SK-N-SH (cell line): ENCODE measurements at regions not wholly inside any gene's neighbourhood (a gene's known extent, or its start where the extent isn't known, plus 50 kb on each side); places are given as distances from the start of the nearest gene placed in this dataset.
"Not testable (repeated sequence)": the region's sequence is repeated elsewhere in the genome, so short reads cannot be mapped to it uniquely, and the experiment has no call there.

Source experiments
- CTCF ChIA-PET: fragments of 300-600, 350-600 bp; formaldehyde crosslinking; extraction: SDS; loops from one replicate; lab custom pipeline; 2021; lab: Yijun Ruan, JAX
- POLR2A ChIA-PET: fragments of 350-600 bp; sonication (Branson Sonifier 250); formaldehyde crosslinking; extraction: SDS; loops from one replicate; lab custom pipeline; 2020; ENCODE audit warnings: antibody characterized with exemption, inconsistent platforms; lab: Yijun Ruan, JAX
- DNase-seq: peaks from one replicate; pipeline ENCODE4 v3.0.0; 2012
- H2AFZ ChIP-seq: fragments of 200-600 bp; sonication (generic); 2 replicates; pipeline ENCODE4 v1.8.1; 2016; ENCODE audit warnings: antibody characterized with exemption, mild to moderate bottlenecking, low read depth
- H3F3A ChIP-seq: fragments of 200-600 bp; sonication (generic); replicated peaks from 2 replicates; pipeline ENCODE3; 2016; ENCODE audit warnings: antibody characterized with exemption, mild to moderate bottlenecking; ENCODE audit not compliant: insufficient read depth
- H3K27ac ChIP-seq, 2 experiments: fragments of 200-500 bp in 1 of 2; fragments of 200-600 bp in 1 of 2; sonication (Bioruptor generic) in 1 of 2; sonication (generic), shearing (Covaris generic) in 1 of 2; 2 replicates each; pipeline versions ENCODE4 v1.5.1 to v1.6.1; 2014 to 2016; ENCODE audit warnings: low read depth in 2 of 2, inconsistent platforms in 1 of 2, low read length in 1 of 2, mild to moderate bottlenecking in 1 of 2, mixed read lengths in 1 of 2
- H3K27me3 ChIP-seq: fragments of 200-600 bp; sonication (generic), shearing (Covaris generic); 2 replicates; pipeline ENCODE4 v1.6.1; 2016; ENCODE audit warnings: mixed run types; ENCODE audit not compliant: insufficient read depth
- H3K36me3 ChIP-seq, 2 experiments: fragments of 200-500 bp in 1 of 2; fragments of 200-600 bp in 1 of 2; sonication (Bioruptor generic) in 1 of 2; sonication (generic) in 1 of 2; replicated peaks in 1 of 2; 2 replicates each; pipeline versions ENCODE3 to v1.5.1; 2014 to 2016; ENCODE audit warnings: low read length in 1 of 2, mild to moderate bottlenecking in 1 of 2; ENCODE audit not compliant: insufficient read depth in 2 of 2, control insufficient read depth in 1 of 2
- H3K4me1 ChIP-seq, 2 experiments: fragments of 200-500 bp in 1 of 2; fragments of 200-600 bp in 1 of 2; sonication (Bioruptor generic) in 1 of 2; sonication (generic), shearing (Covaris generic) in 1 of 2; 2 replicates each; pipeline versions ENCODE4 v1.5.1 to v1.6.1; 2014 to 2016; ENCODE audit warnings: low read depth in 1 of 2, low read length in 1 of 2, mixed run types in 1 of 2; ENCODE audit not compliant: insufficient read depth in 2 of 2, control insufficient read depth in 1 of 2
- H3K4me2 ChIP-seq: fragments of 200-600 bp; sonication (generic), shearing (Covaris generic); 2 replicates; pipeline ENCODE4 v1.6.1; 2017; ENCODE audit warnings: mixed run types
- H3K4me3 ChIP-seq, 2 experiments: fragments of 200-500 bp in 1 of 2; fragments of 200-600 bp in 1 of 2; sonication (Bioruptor generic) in 1 of 2; sonication (generic), shearing (Covaris generic) in 1 of 2; 2 replicates each; pipeline versions ENCODE4 v1.5.1 to v1.8.1; 2014 to 2016; ENCODE audit warnings: low read depth in 2 of 2, inconsistent platforms in 1 of 2, low read length in 1 of 2, mild to moderate bottlenecking in 1 of 2, mixed read lengths in 1 of 2, moderate library complexity in 1 of 2
- H3K79me2 ChIP-seq: fragments of 200-600 bp; sonication (generic); 2 replicates; pipeline ENCODE4 v1.8.1; 2017; ENCODE audit warnings: mild to moderate bottlenecking; ENCODE audit not compliant: insufficient read depth
- H3K9ac ChIP-seq: fragments of 200-600 bp; sonication (generic); 2 replicates; pipeline ENCODE4 v1.6.1; 2017; ENCODE audit warnings: mixed run types
- H3K9me2 ChIP-seq: fragments of 200-600 bp; sonication (generic); 2 replicates; pipeline ENCODE4 v1.6.1; 2017; ENCODE audit warnings: mixed run types
- H3K9me3 ChIP-seq: fragments of 200-600 bp; sonication (generic); 2 replicates; pipeline ENCODE4 v1.6.1; 2017; ENCODE audit warnings: mixed run types, mild to moderate bottlenecking, moderate library complexity
- H4K20me1 ChIP-seq: fragments of 200-600 bp; sonication (generic); 2 replicates; pipeline ENCODE4 v1.6.1; 2017; ENCODE audit warnings: mild to moderate bottlenecking, mixed run types; ENCODE audit not compliant: insufficient read depth
- EP300 ChIP-seq, 2 experiments: IDR thresholded peaks; 2 replicates each; pipeline versions ENCODE4 v1.4.0 to v1.6.1; 2012; ENCODE audit warnings: borderline replicate concordance in 1 of 2, low read depth in 1 of 2, low read length in 1 of 2
- EZH2phosphoT487 ChIP-seq: fragments of 200-600 bp; sonication (generic); IDR thresholded peaks from 2 replicates; pipeline ENCODE4 v1.6.1; 2017; ENCODE audit warnings: low read depth, mixed run types, mild to moderate bottlenecking, antibody characterized with exemption, moderate library complexity, borderline replicate concordance
- FOXJ3 ChIP-seq: sonication (generic); formaldehyde crosslinking; IDR thresholded peaks from 2 replicates; pipeline ENCODE4 v1.5.1; 2020; ENCODE audit warnings: mild to moderate bottlenecking, missing genetic modification reagents
- FOXM1 ChIP-seq: IDR thresholded peaks from 2 replicates; pipeline ENCODE4 v1.4.0; 2012; ENCODE audit warnings: low read depth, mild to moderate bottlenecking
- GATA2 ChIP-seq: sonication (generic); formaldehyde crosslinking; IDR thresholded peaks from 2 replicates; pipeline ENCODE4 v1.5.0; 2020; ENCODE audit warnings: mild to moderate bottlenecking, missing genetic modification reagents
- MAX ChIP-seq: IDR thresholded peaks from 2 replicates; pipeline ENCODE4 v1.4.0; 2012; ENCODE audit warnings: low read depth
- MXI1 ChIP-seq: IDR thresholded peaks from 2 replicates; pipeline ENCODE4 v1.6.1; 2012; ENCODE audit warnings: mild to moderate bottlenecking, low read depth, low read length, improper control_type of control experiment
- NRF1 ChIP-seq: IDR thresholded peaks from 2 replicates; pipeline ENCODE4 v1.6.1; 2012; ENCODE audit warnings: low read depth, mild to moderate bottlenecking, low read length
- RFX5 ChIP-seq: IDR thresholded peaks from 2 replicates; pipeline ENCODE4 v1.6.1; 2012; ENCODE audit warnings: mild to moderate bottlenecking, improper control_type of control experiment, low read length
- SIN3A ChIP-seq: IDR thresholded peaks from 2 replicates; pipeline ENCODE4 v1.6.1; 2012; ENCODE audit warnings: low read depth, mild to moderate bottlenecking, low read length, moderate library complexity, borderline replicate concordance
- SMC3 ChIP-seq: IDR thresholded peaks from 2 replicates; pipeline ENCODE4 v1.6.1; 2012; ENCODE audit warnings: low read depth, low read length, improper control_type of control experiment
- TEAD4 ChIP-seq: IDR thresholded peaks from 2 replicates; pipeline ENCODE4 v1.4.0; 2012; ENCODE audit warnings: mild to moderate bottlenecking, borderline replicate concordance; ENCODE audit not compliant: insufficient read depth
- USF2 ChIP-seq: fragments of 150-350 bp; IDR thresholded peaks from 2 replicates; pipeline ENCODE4 v1.6.1; 2017; ENCODE audit warnings: antibody characterized with exemption, low read length, low read depth, borderline replicate concordance
- YY1 ChIP-seq: IDR thresholded peaks from 2 replicates; pipeline ENCODE4 v1.4.0; 2012; ENCODE audit warnings: low read depth, mild to moderate bottlenecking
- WGBS: methylation state at CpG from one replicate; pipeline ENCODE4 v1.1.6; 2017; ENCODE audit warnings: low lambda C conversion rate; 5-methylcytosine and 5-hydroxymethylcytosine counted together

GRCh38 chr5:74514888-74515551 is 125.5 kb downstream of the ENC1 start:
- Histone ChIP-seq H3K36me3 (no peaks in the 10 kb centered on the region), H3K9ac (no peak overlapping the region), H2AFZ (no peak overlapping the region), H3K27ac (no peak overlapping the region), H3K9me2 (no peaks in the 10 kb centered on the region), H3K79me2 (no peaks in the 10 kb centered on the region), H3F3A (peaks cover 15% of the 10 kb centered on the region), H4K20me1 (no peaks in the 10 kb centered on the region), H3K4me2 (no peak overlapping the region), H3K27me3 (no peaks in the 10 kb centered on the region), H3K4me1 (peaks cover 3 to 22% of the 10 kb centered on the region in 2 experiments; a peak in 3 of 4 replicates), H3K4me3 (no peak overlapping the region), H3K9me3 (no peaks in the 10 kb centered on the region)
- CTCF ChIA-PET: no interaction called here
- TF ChIP-seq NRF1: no peak
- TF ChIP-seq USF2: no peak
- TF ChIP-seq TEAD4: no peak
- TF ChIP-seq MXI1: no peak
- no peak for TF ChIP-seq MAX
- TF ChIP-seq FOXM1: no peak
- TF ChIP-seq EZH2phosphoT487: no peak
- no peak for TF ChIP-seq EP300 (IDR thresholded peaks at IDR 0.05; ENCODE audit: borderline replicate concordance in 1 of 2, low read depth in 1 of 2, low read length in 1 of 2)
- TF ChIP-seq SIN3A: no peak
- no peak for TF ChIP-seq SMC3
- TF ChIP-seq FOXJ3 (CRISPR knock-in tag): no peak
- TF ChIP-seq YY1: no peak
- no peak for TF ChIP-seq GATA2 (CRISPR knock-in tag)
- no peak for TF ChIP-seq RFX5
- WGBS: 75% methylated on average over 4 of the region's 4 CpGs
- no peak for DNase-seq
- POLR2A ChIA-PET: no interaction called here

GRCh38 chr5:74511770-74512169 is 128.8 kb downstream of the ENC1 start:
- H3K79me2 ChIP-seq, H3K4me1 ChIP-seq, H3K4me2 ChIP-seq, H3K4me3 ChIP-seq, H3K9ac ChIP-seq, H3K27me3 ChIP-seq, H3K9me2 ChIP-seq, H2AFZ ChIP-seq, H3K9me3 ChIP-seq, H3K27ac ChIP-seq, H3F3A ChIP-seq, POLR2A ChIA-PET, DNase-seq, H4K20me1 ChIP-seq, H3K36me3 ChIP-seq: not testable (repeated sequence)
- 93% methylated on average over 2 of the region's 2 CpGs for WGBS
- CTCF ChIA-PET: interaction anchor here (0.6 to 1.0 kb wide), 2 partner anchors 31 to 1731 kb away, joined by 3 read pairs; no protein-coding TSS in a partner anchor
